GM12874 (cell line): ENCODE measurements at regions not wholly inside any gene's neighbourhood (a gene's known extent, or its start where the extent isn't known, plus 50 kb on each side); places are given as distances from the start of the nearest gene placed in this dataset.

Experiments
- CTCF ChIP-seq: IDR thresholded peaks from 2 replicates; pipeline ENCODE4 v1.5.1; 2011; ENCODE audit warnings: low read depth, mild to moderate bottlenecking, control low read depth, low read length, moderate library complexity; ENCODE audit not compliant: insufficient read depth

- TF ChIP-seq CTCF, result no peak
Measured at GRCh38 chr20:11496380-11496779, 421.3 kb upstream of the BTBD3 start.

- no peak for TF ChIP-seq CTCF
Measured at GRCh38 chr20:11497545-11497944, 420.1 kb upstream of the BTBD3 start.

GRCh38 chr20:11499101-11499634, 418.5 kb upstream of the BTBD3 start:
- no peak for TF ChIP-seq CTCF

GRCh38 chr20:11502061-11502460, 415.6 kb upstream of the BTBD3 start:
- no peak for TF ChIP-seq CTCF

GRCh38 chr20:11502671-11503070, 415.0 kb upstream of the BTBD3 start:
- TF ChIP-seq CTCF, result no peak

- TF ChIP-seq CTCF, result no peak
Measured at GRCh38 chr20:11509776-11510175, 407.9 kb upstream of the BTBD3 start.

- no peak for TF ChIP-seq CTCF
Measured at GRCh38 chr20:11511821-11512220, 405.9 kb upstream of the BTBD3 start.
